Breast epithelium (tissue), 3 donors: ENCODE measurements at regions not wholly inside any gene's neighbourhood (a gene's known extent, or its start where the extent isn't known, plus 50 kb on each side); places are given as distances from the start of the nearest gene placed in this dataset.

Experiments used
- POLR2AphosphoS5 ChIP-seq, 3 donors: sonication (generic); formaldehyde crosslinking; IDR thresholded peaks; one replicate each; pipeline ENCODE4 v1.6.1; 2017; ENCODE audit warnings: antibody characterized with exemption in 3 of 3
- TF ChIP-seq, protein P1 (sequence below), 3 donors: fragments of 450-650 bp; IDR thresholded peaks; one replicate each; pipeline ENCODE4 v1.5.1; 2016 to 2017; ENCODE audit warnings: antibody characterized with exemption in 3 of 3, mild to moderate bottlenecking in 3 of 3, moderate library complexity in 3 of 3

DNA sequence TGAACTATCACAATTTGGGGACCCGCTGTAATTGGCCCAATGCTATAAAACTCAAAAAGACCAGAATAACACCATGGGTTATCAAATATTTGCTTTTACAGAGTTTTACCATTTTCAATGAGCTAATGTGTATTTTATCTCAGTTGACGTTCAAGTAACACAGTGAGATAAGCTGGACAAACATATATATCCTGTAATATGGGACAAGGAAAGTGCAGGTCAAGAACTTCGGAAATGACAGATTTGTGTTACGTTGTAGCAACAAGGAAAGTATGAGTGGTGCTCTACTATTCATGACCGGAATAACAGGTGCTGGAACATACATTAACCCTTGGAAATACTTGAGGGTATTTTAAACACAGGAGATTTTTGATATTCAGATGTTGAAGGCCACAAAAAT, 566.4 kb upstream of the FLRT2 start:
- TF ChIP-seq POLR2AphosphoS5 (IDR thresholded peaks at IDR 0.05), result no peak
- TF ChIP-seq, protein P1, sequence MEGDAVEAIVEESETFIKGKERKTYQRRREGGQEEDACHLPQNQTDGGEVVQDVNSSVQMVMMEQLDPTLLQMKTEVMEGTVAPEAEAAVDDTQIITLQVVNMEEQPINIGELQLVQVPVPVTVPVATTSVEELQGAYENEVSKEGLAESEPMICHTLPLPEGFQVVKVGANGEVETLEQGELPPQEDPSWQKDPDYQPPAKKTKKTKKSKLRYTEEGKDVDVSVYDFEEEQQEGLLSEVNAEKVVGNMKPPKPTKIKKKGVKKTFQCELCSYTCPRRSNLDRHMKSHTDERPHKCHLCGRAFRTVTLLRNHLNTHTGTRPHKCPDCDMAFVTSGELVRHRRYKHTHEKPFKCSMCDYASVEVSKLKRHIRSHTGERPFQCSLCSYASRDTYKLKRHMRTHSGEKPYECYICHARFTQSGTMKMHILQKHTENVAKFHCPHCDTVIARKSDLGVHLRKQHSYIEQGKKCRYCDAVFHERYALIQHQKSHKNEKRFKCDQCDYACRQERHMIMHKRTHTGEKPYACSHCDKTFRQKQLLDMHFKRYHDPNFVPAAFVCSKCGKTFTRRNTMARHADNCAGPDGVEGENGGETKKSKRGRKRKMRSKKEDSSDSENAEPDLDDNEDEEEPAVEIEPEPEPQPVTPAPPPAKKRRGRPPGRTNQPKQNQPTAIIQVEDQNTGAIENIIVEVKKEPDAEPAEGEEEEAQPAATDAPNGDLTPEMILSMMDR (IDR thresholded peaks at IDR 0.05), result no peak
